HepG2 (cell line): ENCODE measurements at regions not wholly inside any gene's neighbourhood (a gene's known extent, or its start where the extent isn't known, plus 50 kb on each side); places are given as distances from the start of the nearest gene placed in this dataset.

Source experiments
- FOXA3 ChIP-seq: IDR thresholded peaks from 2 replicates; pipeline ENCODE4 v1.6.1; 2016; ENCODE audit warnings: missing genetic modification reagents, missing compliant biosample characterization
- HDAC1 ChIP-seq: sonication (generic); formaldehyde crosslinking; IDR thresholded peaks from 2 replicates; pipeline ENCODE4 v1.5.1; 2020; ENCODE audit warnings: mild to moderate bottlenecking, missing genetic modification reagents
- LCORL ChIP-seq, 2 experiments: fragments of 450-650 bp in 1 of 2; sonication (generic) in 1 of 2; formaldehyde crosslinking in 1 of 2; IDR thresholded peaks; 2 replicates each; pipeline versions ENCODE4 v1.5.0 to v1.6.1; 2017 to 2020; ENCODE audit warnings: antibody characterized with exemption in 1 of 2, missing genetic modification reagents in 1 of 2
- MED13 ChIP-seq: sonication (generic); formaldehyde crosslinking; IDR thresholded peaks from 2 replicates; pipeline ENCODE4 v1.5.0; 2020; ENCODE audit warnings: missing genetic modification reagents
- RFXAP ChIP-seq: sonication (generic); formaldehyde crosslinking; IDR thresholded peaks from 2 replicates; pipeline ENCODE4 v1.4.0; 2020; ENCODE audit warnings: missing genetic modification reagents, borderline replicate concordance
- TAF1 ChIP-seq: sonication (generic); formaldehyde crosslinking; IDR thresholded peaks from 2 replicates; pipeline ENCODE4 v1.4.0; 2020; ENCODE audit warnings: missing genetic modification reagents
- TBL1XR1 ChIP-seq: fragments of 150-350 bp; IDR thresholded peaks from 2 replicates; pipeline ENCODE4 v1.6.1; 2014; ENCODE audit warnings: borderline replicate concordance, low read length; ENCODE audit not compliant: partially characterized antibody
- YEATS4 ChIP-seq: sonication (generic); formaldehyde crosslinking; IDR thresholded peaks from 2 replicates; pipeline ENCODE4 v1.4.0; 2020; ENCODE audit warnings: missing genetic modification reagents, borderline replicate concordance
- ZFAT ChIP-seq: sonication (generic); formaldehyde crosslinking; conservative IDR thresholded peaks from 2 replicates; pipeline ENCODE4 v1.8.1; 2023; ENCODE audit warnings: missing genetic modification reagents, inconsistent platforms
- ZNF12 ChIP-seq: sonication (generic); formaldehyde crosslinking; IDR thresholded peaks from 2 replicates; pipeline ENCODE4 v1.5.0; 2020; ENCODE audit warnings: missing genetic modification reagents
- ZNF143 ChIP-seq: sonication (generic); formaldehyde crosslinking; IDR thresholded peaks from 2 replicates; pipeline ENCODE4 v1.4.0; 2020; ENCODE audit warnings: missing genetic modification reagents
- ZNF747 ChIP-seq: sonication (generic); formaldehyde crosslinking; IDR thresholded peaks from 2 replicates; pipeline ENCODE4 v1.8.1; 2023; ENCODE audit warnings: missing genetic modification reagents, mild to moderate bottlenecking, borderline replicate concordance
- TF ChIP-seq, protein P1 (sequence below): fragments of 450-650 bp; IDR thresholded peaks from 2 replicates; pipeline ENCODE4 v1.6.1; 2017; ENCODE audit warnings: mild to moderate bottlenecking
- TF ChIP-seq, protein P2 (sequence below): sonication (generic); formaldehyde crosslinking; IDR thresholded peaks from 2 replicates; pipeline ENCODE4 v1.5.1; 2020; ENCODE audit warnings: missing genetic modification reagents, mild to moderate bottlenecking, borderline replicate concordance
- TF ChIP-seq, protein P3 (sequence below): sonication (generic); formaldehyde crosslinking; IDR thresholded peaks from 2 replicates; pipeline ENCODE4 v1.9.0; 2021; ENCODE audit warnings: missing genetic modification reagents, borderline replicate concordance

- TF ChIP-seq TAF1 (CRISPR knock-in tag) (no peak), TBL1XR1 (no peak), ZNF747 (CRISPR knock-in tag) (no peak), YEATS4 (CRISPR knock-in tag) (no peak), HDAC1 (CRISPR knock-in tag) (no peak), ZFAT (no peak), FOXA3 (no peak), RFXAP (CRISPR knock-in tag) (no peak), ZNF143 (no peak), MED13 (CRISPR knock-in tag) (no peak), ZNF12 (CRISPR knock-in tag) (no peak), LCORL (IDR thresholded peaks at IDR 0.05) (no peak), LCORL (CRISPR knock-in tag; IDR thresholded peaks at IDR 0.05) (no peak)
- TF ChIP-seq, protein P1, sequence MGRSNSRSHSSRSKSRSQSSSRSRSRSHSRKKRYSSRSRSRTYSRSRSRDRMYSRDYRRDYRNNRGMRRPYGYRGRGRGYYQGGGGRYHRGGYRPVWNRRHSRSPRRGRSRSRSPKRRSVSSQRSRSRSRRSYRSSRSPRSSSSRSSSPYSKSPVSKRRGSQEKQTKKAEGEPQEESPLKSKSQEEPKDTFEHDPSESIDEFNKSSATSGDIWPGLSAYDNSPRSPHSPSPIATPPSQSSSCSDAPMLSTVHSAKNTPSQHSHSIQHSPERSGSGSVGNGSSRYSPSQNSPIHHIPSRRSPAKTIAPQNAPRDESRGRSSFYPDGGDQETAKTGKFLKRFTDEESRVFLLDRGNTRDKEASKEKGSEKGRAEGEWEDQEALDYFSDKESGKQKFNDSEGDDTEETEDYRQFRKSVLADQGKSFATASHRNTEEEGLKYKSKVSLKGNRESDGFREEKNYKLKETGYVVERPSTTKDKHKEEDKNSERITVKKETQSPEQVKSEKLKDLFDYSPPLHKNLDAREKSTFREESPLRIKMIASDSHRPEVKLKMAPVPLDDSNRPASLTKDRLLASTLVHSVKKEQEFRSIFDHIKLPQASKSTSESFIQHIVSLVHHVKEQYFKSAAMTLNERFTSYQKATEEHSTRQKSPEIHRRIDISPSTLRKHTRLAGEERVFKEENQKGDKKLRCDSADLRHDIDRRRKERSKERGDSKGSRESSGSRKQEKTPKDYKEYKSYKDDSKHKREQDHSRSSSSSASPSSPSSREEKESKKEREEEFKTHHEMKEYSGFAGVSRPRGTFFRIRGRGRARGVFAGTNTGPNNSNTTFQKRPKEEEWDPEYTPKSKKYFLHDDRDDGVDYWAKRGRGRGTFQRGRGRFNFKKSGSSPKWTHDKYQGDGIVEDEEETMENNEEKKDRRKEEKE = no peak
- TF ChIP-seq, protein P2, sequence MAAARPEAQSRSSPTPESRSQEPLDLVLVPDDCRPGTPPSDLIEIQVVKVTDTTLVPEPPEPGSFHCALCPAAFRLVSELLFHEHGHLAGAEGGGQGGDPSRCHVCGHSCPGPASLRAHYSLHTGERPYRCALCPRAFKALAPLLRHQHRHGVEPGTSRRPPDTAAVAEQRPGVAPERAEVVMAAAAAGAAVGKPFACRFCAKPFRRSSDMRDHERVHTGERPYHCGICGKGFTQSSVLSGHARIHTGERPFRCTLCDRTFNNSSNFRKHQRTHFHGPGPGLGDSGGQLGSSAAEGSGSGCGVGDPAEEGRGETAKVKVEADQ (CRISPR knock-in tag) = no peak
- TF ChIP-seq, protein P3, sequence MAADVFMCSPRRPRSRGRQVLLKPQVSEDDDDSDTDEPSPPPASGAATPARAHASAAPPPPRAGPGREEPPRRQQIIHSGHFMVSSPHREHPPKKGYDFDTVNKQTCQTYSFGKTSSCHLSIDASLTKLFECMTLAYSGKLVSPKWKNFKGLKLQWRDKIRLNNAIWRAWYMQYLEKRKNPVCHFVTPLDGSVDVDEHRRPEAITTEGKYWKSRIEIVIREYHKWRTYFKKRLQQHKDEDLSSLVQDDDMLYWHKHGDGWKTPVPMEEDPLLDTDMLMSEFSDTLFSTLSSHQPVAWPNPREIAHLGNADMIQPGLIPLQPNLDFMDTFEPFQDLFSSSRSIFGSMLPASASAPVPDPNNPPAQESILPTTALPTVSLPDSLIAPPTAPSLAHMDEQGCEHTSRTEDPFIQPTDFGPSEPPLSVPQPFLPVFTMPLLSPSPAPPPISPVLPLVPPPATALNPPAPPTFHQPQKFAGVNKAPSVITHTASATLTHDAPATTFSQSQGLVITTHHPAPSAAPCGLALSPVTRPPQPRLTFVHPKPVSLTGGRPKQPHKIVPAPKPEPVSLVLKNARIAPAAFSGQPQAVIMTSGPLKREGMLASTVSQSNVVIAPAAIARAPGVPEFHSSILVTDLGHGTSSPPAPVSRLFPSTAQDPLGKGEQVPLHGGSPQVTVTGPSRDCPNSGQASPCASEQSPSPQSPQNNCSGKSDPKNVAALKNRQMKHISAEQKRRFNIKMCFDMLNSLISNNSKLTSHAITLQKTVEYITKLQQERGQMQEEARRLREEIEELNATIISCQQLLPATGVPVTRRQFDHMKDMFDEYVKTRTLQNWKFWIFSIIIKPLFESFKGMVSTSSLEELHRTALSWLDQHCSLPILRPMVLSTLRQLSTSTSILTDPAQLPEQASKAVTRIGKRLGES (CRISPR knock-in tag) = no peak
- TF ChIP-seq, all 625 proteins: peak for 0
Observed at GRCh38 chr13:105545811-105546210, 989.7 kb downstream of the EFNB2 start (continued).
